NCI-H446 treated with DMSO at 0.1 percent for 48 hours (cell line): ENCODE measurements at regions not wholly inside any gene's neighbourhood (a gene's known extent, or its start where the extent isn't known, plus 50 kb on each side); places are given as distances from the start of the nearest gene placed in this dataset.
A peak's percentile ranks its signal among the peaks of the same experiment; 100 is the strongest.

Experiments used
- DNase-seq: peaks from one replicate; lab custom pipeline; 2025; lab: John Stamatoyannopoulos, UW

- no peak for DNase-seq
Measured at GRCh38 chr7:25926009-25926408, 226.0 kb upstream of the NFE2L3 start.

- DNase-seq: no peak
Measured at GRCh38 chr7:25926451-25926850, 225.5 kb upstream of the NFE2L3 start.

GRCh38 chr7:25926891-25927625, 224.9 kb upstream of the NFE2L3 start:
- no peak for DNase-seq

GRCh38 chr7:25927626-25927978, 224.4 kb upstream of the NFE2L3 start:
- no peak for DNase-seq

DNA sequence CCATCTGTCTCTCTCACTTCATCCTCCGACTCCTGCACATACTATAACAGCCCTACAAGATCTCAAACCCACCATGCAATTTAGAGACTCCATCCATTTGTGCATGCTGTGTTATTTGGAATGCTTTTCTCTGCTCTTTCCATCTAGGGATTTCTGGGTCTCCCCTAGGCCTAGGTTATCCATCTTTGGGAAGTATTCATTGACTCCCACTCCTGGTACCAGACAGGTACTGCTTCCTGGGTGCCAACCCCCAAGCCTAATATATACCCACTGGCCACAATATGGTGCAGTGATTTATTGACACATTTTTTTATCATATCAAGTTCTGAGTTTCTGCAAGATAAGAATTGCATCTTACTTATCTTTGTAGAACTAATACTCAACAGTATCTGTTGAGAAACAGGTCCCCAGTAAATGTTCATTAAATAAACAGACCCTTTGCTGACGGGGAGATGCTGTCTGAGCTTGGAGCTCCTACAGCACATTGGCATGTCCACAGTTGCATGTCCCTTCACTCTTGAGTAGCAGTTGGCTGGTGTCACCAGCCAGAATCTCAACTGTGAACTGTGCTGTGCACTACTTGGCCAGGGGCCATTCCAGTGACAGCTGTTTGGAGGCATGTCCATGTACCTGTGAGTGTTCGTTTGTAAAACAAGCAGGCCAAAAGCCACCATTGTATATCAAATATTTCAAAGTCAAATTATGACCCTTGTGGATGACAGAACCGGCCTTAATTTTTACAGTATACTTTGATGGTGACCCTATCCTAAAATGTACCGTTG, 223.3 kb upstream of the NFE2L3 start:
- DNase-seq: no peak

DNA sequence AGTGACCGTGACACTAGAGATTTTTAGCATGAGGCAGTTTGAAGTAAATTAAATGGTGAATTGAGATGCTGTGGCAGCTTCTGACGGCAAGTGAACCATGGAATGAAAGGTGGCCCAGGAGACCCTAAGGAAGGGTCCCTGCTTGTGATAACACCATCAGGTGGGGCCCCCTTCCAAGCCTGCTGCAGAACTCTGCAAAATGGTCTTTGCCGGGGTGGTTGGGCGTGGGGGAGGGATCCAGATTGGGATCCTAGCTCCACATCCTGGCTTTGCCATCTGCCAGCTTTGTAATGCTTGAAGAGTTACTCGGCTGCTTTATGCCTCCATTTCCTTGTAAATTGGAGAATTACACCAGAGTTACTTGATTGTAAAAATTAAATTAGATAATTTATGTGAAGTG, 222.6 kb upstream of the NFE2L3 start:
- DNase-seq: no peak

DNA sequence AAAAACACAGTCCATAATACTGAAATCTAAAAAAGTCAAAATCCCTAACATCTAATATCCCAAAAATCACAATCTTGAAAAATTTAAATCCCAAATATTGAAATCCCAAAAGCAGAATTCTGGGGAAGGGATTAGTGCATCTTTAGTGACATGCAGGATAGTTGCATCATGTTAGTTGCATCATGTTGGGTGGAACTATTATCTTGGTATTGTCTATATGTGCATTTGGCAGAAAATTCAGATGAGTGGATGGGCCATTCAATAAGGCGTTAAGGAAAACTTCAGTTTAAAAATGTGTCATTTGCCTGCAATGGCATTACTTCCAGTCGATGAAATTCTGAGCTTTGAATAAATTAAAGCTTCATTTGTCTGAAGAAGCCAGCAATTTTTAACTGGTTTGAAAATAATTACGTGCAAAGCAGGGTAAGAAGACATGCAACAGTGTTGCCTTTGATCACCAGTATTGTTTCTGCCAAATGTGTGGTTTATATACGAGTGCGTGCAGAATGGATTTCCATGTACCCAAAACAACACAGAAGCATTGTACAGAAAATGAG, 221.4 kb upstream of the NFE2L3 start:
- no peak for DNase-seq

- DNase-seq: no peak
Measured at GRCh38 chr7:25931156-25931555, 220.8 kb upstream of the NFE2L3 start.

DNA sequence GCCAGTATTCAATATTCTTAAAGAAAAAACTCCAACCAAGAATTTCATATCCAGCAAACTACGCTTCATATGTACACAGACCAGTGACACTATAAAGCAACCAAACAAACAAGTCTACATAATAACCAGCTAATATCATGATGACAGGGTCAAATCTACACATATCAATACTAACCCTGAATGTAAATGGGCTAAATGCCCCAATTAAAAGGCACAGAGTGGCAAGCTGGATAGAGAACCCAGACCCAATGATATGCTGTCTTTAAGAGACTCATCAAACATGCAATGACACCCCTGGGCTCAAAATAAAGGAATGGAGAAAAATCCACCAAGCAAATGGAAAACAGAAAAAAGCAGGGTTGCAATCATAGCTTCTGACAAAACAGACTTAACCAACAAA, 218.1 kb upstream of the NFE2L3 start:
- DNase-seq: no peak

- peak; percentile 48 for DNase-seq
Measured at GRCh38 chr7:25940086-25940906, 211.7 kb upstream of the NFE2L3 start.

- DNase-seq: peak; percentile 49
Measured at GRCh38 chr7:25944777-25945515, 207.1 kb upstream of the NFE2L3 start.

DNA sequence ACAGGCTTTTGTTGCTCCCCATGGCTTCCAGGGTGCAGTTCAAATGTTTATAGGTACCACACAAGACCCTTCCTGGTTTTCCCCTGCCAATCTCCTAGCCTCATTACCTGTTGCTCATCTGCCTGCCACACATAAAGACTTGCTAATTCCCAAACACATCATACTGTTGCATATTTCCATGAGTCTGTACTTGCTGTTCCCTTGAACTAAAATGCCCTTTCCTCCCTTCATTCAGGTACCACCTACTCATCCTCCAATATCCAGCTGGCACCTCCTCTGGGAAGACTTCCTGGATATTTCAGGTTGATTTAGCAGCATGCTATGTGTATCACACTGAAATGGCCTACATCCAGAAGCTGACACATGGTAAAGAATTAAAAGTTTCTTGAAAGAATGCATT, 206.4 kb upstream of the NFE2L3 start:
- DNase-seq: no peak

- no peak for DNase-seq
Measured at GRCh38 chr7:25946181-25946580, 205.8 kb upstream of the NFE2L3 start.

- DNase-seq: no peak
Measured at GRCh38 chr7:25947669-25948516, 204.1 kb upstream of the NFE2L3 start.

- DNase-seq: no peak
Measured at GRCh38 chr7:25949736-25950487, 202.1 kb upstream of the NFE2L3 start.

GRCh38 chr7:25950488-25951413, 201.2 kb upstream of the NFE2L3 start:
- DNase-seq: peak; percentile 92

- no peak for DNase-seq
Measured at GRCh38 chr7:25951414-25952260, 200.4 kb upstream of the NFE2L3 start.
